GM12872 (cell line): ENCODE measurements at regions not wholly inside any gene's neighbourhood (a gene's known extent, or its start where the extent isn't known, plus 50 kb on each side); places are given as distances from the start of the nearest gene placed in this dataset.

Experiments
- CTCF ChIP-seq: IDR thresholded peaks from 3 replicates; pipeline ENCODE4 v1.5.1; 2011; ENCODE audit warnings: low read depth, mild to moderate bottlenecking, low read length, moderate library complexity; ENCODE audit not compliant: insufficient read depth

- TF ChIP-seq CTCF = no peak
Observed at GRCh38 chr3:88262527-88262926, 112.8 kb downstream of the C3orf38 start.

GRCh38 chr3:88263417-88264100, 113.8 kb downstream of the C3orf38 start:
- TF ChIP-seq CTCF = no peak

- TF ChIP-seq CTCF = no peak
Observed at GRCh38 chr3:88267441-88267840, 117.7 kb downstream of the C3orf38 start.

GRCh38 chr3:88267847-88268246, 118.1 kb downstream of the C3orf38 start:
- no peak for TF ChIP-seq CTCF

GRCh38 chr3:88280326-88280725, 130.6 kb downstream of the C3orf38 start:
- TF ChIP-seq CTCF = no peak

- no peak for TF ChIP-seq CTCF
Observed at GRCh38 chr3:88282528-88283241, 132.9 kb downstream of the C3orf38 start.

GRCh38 chr3:88283242-88283592, 133.5 kb downstream of the C3orf38 start:
- TF ChIP-seq CTCF = no peak
